OCI-LY7 (cell line): ENCODE measurements at regions not wholly inside any gene's neighbourhood (a gene's known extent, or its start where the extent isn't known, plus 50 kb on each side); places are given as distances from the start of the nearest gene placed in this dataset.
"Not testable (repeated sequence)": the region's sequence is repeated elsewhere in the genome, so short reads cannot be mapped to it uniquely, and the experiment has no call there.

Source experiments
- EZH2phosphoT487 ChIP-seq: fragments of 200-600 bp; sonication (generic); IDR thresholded peaks from 2 replicates; pipeline ENCODE4 v1.6.1; 2018; ENCODE audit warnings: low read depth, borderline replicate concordance, mild to moderate bottlenecking, mixed run types, antibody characterized with exemption, low read length, moderate library complexity, mixed read lengths
- TF ChIP-seq, protein P1 (sequence below): fragments of 200-600 bp; sonication (generic); conservative IDR thresholded peaks from 2 replicates; pipeline ENCODE4 v1.5.1; 2014; ENCODE audit warnings: mild to moderate bottlenecking, antibody characterized with exemption, low read length, moderate library complexity, mixed read lengths

DNA sequence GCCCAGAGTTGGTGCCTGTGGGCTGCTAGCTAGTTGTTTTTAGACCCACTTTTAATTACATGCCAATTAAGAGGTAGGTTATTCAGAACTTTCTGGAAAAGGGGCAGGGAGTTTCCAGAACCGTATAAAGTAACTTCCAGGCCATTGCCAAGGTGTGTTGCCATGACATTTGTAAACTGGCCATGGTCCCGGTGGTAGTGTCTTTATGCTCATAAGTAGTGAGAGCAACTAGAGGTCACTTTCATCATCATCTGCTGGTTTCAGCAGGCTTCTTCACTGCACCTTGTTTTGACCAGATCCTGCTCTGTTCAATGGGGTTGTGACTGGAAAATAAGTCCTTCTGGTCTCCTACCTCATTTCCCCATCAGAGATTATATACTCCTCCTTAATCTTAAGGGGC is 207.0 kb downstream of the FAM72C start:
- TF ChIP-seq, protein P1, sequence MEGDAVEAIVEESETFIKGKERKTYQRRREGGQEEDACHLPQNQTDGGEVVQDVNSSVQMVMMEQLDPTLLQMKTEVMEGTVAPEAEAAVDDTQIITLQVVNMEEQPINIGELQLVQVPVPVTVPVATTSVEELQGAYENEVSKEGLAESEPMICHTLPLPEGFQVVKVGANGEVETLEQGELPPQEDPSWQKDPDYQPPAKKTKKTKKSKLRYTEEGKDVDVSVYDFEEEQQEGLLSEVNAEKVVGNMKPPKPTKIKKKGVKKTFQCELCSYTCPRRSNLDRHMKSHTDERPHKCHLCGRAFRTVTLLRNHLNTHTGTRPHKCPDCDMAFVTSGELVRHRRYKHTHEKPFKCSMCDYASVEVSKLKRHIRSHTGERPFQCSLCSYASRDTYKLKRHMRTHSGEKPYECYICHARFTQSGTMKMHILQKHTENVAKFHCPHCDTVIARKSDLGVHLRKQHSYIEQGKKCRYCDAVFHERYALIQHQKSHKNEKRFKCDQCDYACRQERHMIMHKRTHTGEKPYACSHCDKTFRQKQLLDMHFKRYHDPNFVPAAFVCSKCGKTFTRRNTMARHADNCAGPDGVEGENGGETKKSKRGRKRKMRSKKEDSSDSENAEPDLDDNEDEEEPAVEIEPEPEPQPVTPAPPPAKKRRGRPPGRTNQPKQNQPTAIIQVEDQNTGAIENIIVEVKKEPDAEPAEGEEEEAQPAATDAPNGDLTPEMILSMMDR = not testable (repeated sequence)
- TF ChIP-seq EZH2phosphoT487 = not testable (repeated sequence)
